ENCODE measurements at regions not wholly inside any gene's neighbourhood (a gene's known extent, or its start where the extent isn't known, plus 50 kb on each side); places are given as distances from the start of the nearest gene placed in this dataset.

GRCh38 chr4:32440391-32440790 is 1720.2 kb downstream of the PCDH7 start:
- TF ChIP-seq CTCF (IDR thresholded peaks at IDR 0.05) (no peak), SIN3A (IDR thresholded peaks at IDR 0.05; ENCODE audit: borderline replicate concordance, insufficient read depth, low read depth, low read length) (no peak), POLR2AphosphoS5 (IDR thresholded peaks at IDR 0.05; ENCODE audit: low read depth, low read length) (no peak), TCF7L2 (IDR thresholded peaks at IDR 0.05; ENCODE audit: low read depth, low read length) (no peak)
- TF ChIP-seq, protein P1, sequence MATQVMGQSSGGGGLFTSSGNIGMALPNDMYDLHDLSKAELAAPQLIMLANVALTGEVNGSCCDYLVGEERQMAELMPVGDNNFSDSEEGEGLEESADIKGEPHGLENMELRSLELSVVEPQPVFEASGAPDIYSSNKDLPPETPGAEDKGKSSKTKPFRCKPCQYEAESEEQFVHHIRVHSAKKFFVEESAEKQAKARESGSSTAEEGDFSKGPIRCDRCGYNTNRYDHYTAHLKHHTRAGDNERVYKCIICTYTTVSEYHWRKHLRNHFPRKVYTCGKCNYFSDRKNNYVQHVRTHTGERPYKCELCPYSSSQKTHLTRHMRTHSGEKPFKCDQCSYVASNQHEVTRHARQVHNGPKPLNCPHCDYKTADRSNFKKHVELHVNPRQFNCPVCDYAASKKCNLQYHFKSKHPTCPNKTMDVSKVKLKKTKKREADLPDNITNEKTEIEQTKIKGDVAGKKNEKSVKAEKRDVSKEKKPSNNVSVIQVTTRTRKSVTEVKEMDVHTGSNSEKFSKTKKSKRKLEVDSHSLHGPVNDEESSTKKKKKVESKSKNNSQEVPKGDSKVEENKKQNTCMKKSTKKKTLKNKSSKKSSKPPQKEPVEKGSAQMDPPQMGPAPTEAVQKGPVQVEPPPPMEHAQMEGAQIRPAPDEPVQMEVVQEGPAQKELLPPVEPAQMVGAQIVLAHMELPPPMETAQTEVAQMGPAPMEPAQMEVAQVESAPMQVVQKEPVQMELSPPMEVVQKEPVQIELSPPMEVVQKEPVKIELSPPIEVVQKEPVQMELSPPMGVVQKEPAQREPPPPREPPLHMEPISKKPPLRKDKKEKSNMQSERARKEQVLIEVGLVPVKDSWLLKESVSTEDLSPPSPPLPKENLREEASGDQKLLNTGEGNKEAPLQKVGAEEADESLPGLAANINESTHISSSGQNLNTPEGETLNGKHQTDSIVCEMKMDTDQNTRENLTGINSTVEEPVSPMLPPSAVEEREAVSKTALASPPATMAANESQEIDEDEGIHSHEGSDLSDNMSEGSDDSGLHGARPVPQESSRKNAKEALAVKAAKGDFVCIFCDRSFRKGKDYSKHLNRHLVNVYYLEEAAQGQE (IDR thresholded peaks at IDR 0.05; ENCODE audit: insufficient read depth in 1 of 2, low read depth in 2 of 2, low read length in 1 of 2) = no peak

Data from Panc1 (cell line).